IMR-90 (cell line): ENCODE measurements at regions not wholly inside any gene's neighbourhood (a gene's known extent, or its start where the extent isn't known, plus 50 kb on each side); places are given as distances from the start of the nearest gene placed in this dataset.

Source experiments
- ATAC-seq: fragments of 200-7000 bp; cut with Tn5 transposase; 2 replicates; pipeline ENCODE4 v1.9.1; 2020; ENCODE audit warnings: low read depth, mild to moderate bottlenecking, moderate library complexity
- BruUV-seq: library from RNA; stranded (reverse); fragments of 400-500 nt; replicated peaks from 2 replicates; lab custom pipeline; 2021; lab: Mats Ljungman, UMichigan
- CTCF ChIA-PET: fragments of 300-600 bp; formaldehyde crosslinking; extraction: SDS; loops from one replicate; lab custom pipeline; 2021; ENCODE audit warnings: antibody characterized with exemption; lab: Yijun Ruan, JAX
- POLR2A ChIA-PET: fragments of 300-600 bp; sonication (Branson Sonifier 250); formaldehyde crosslinking; loops from one replicate; lab custom pipeline; 2022; ENCODE audit warnings: antibody characterized with exemption; ENCODE audit not compliant: unreplicated experiment; lab: Charles Lee
- DNase-seq: peaks from one replicate; pipeline ENCODE4 v3.0.0; 2013
- H2AFZ ChIP-seq: replicated peaks from 2 replicates; pipeline ENCODE3; 2013; ENCODE audit warnings: low read length, mild to moderate bottlenecking; ENCODE audit not compliant: poor library complexity
- H2AK5ac ChIP-seq: 2 replicates; pipeline ENCODE4 v1.6.1; 2013; ENCODE audit warnings: low read depth, low read length, inconsistent platforms
- H2AK9ac ChIP-seq: replicated peaks from 2 replicates; pipeline ENCODE3; 2013; ENCODE audit warnings: mild to moderate bottlenecking, low read depth, low read length, moderate library complexity; ENCODE audit not compliant: poor library complexity
- H2BK120ac ChIP-seq: 2 replicates; pipeline ENCODE4 v1.6.1; 2013; ENCODE audit warnings: low read depth, low read length, inconsistent platforms
- H2BK15ac ChIP-seq: 3 replicates; pipeline ENCODE4 v1.6.1; 2013; ENCODE audit warnings: low read depth, low read length, inconsistent platforms
- H2BK20ac ChIP-seq: 2 replicates; pipeline ENCODE4 v1.6.1; 2013; ENCODE audit warnings: low read depth, mild to moderate bottlenecking, inconsistent platforms, low read length, moderate library complexity
- H2BK5ac ChIP-seq: 2 replicates; pipeline ENCODE4 v1.6.1; 2013; ENCODE audit warnings: mild to moderate bottlenecking, low read depth, low read length, inconsistent platforms; ENCODE audit not compliant: poor library complexity, severe bottlenecking
- H3K14ac ChIP-seq: replicated peaks from 2 replicates; pipeline ENCODE4 v1.6.1; 2013; ENCODE audit warnings: low read depth, low read length, inconsistent platforms
- H3K18ac ChIP-seq: 2 replicates; pipeline ENCODE4 v1.6.1; 2013; ENCODE audit warnings: low read depth, low read length, control low read depth
- H3K23ac ChIP-seq: 2 replicates; pipeline ENCODE4 v1.6.1; 2013; ENCODE audit warnings: low read depth, low read length, inconsistent platforms
- H3K27ac ChIP-seq: 2 replicates; pipeline ENCODE4 v1.5.1; 2013; ENCODE audit warnings: mild to moderate bottlenecking, control low read depth, low read length; ENCODE audit not compliant: insufficient read depth
- H3K27me3 ChIP-seq: 2 replicates; pipeline ENCODE4 v1.6.1; 2013; ENCODE audit warnings: low read length; ENCODE audit not compliant: control insufficient read depth, insufficient read depth
- H3K36me3 ChIP-seq: 2 replicates; pipeline ENCODE4 v1.6.1; 2013; ENCODE audit warnings: low read length, mixed read lengths; ENCODE audit not compliant: control insufficient read depth, insufficient read depth
- H3K4ac ChIP-seq: 2 replicates; pipeline ENCODE4 v1.6.1; 2013; ENCODE audit warnings: low read depth, low read length, inconsistent platforms
- H3K4me1 ChIP-seq: 2 replicates; pipeline ENCODE4 v1.6.1; 2013; ENCODE audit warnings: low read length, mixed read lengths; ENCODE audit not compliant: control insufficient read depth, insufficient read depth
- H3K4me2 ChIP-seq: 2 replicates; pipeline ENCODE4 v1.6.1; 2013; ENCODE audit warnings: low read depth, mild to moderate bottlenecking, control low read depth, low read length, moderate library complexity
- H3K4me3 ChIP-seq: 2 replicates; pipeline ENCODE4 v1.5.1; 2013; ENCODE audit warnings: low read depth, mild to moderate bottlenecking, control low read depth, low read length, moderate library complexity; ENCODE audit not compliant: insufficient read depth
- H3K56ac ChIP-seq: 2 replicates; pipeline ENCODE4 v1.6.1; 2013; ENCODE audit warnings: low read length, inconsistent platforms; ENCODE audit not compliant: insufficient read depth; ENCODE audit errors: extremely low read depth
- H3K79me1 ChIP-seq, 2 experiments: 2 replicates each; pipeline ENCODE4 v1.6.1; 2013; ENCODE audit warnings: low read length in 2 of 2, inconsistent platforms in 1 of 2, low read depth in 1 of 2
- H3K9ac ChIP-seq: 2 replicates; pipeline ENCODE4 v1.6.1; 2013; ENCODE audit warnings: low read depth, low read length, control low read depth
- H3K9me1 ChIP-seq: 2 replicates; pipeline ENCODE4 v1.6.1; 2013; ENCODE audit warnings: low read length, inconsistent platforms; ENCODE audit not compliant: insufficient read depth
- H3K9me3 ChIP-seq: 2 replicates; pipeline ENCODE4 v1.6.1; 2013; ENCODE audit warnings: low read length; ENCODE audit not compliant: control insufficient read depth, insufficient read depth
- H4K20me1 ChIP-seq: 2 replicates; pipeline ENCODE4 v1.6.1; 2013; ENCODE audit warnings: low read length, inconsistent platforms; ENCODE audit not compliant: insufficient read depth
- H4K5ac ChIP-seq: 2 replicates; pipeline ENCODE4 v1.6.1; 2013; ENCODE audit warnings: mild to moderate bottlenecking, low read depth, low read length, control low read depth
- H4K8ac ChIP-seq, 2 experiments: 2 replicates each; pipeline ENCODE4 v1.6.1; 2013; ENCODE audit warnings: low read depth in 2 of 2, low read length in 2 of 2, control low read depth in 1 of 2, inconsistent platforms in 1 of 2
- H4K91ac ChIP-seq: 2 replicates; pipeline ENCODE4 v1.6.1; 2013; ENCODE audit warnings: low read depth, low read length, inconsistent platforms; ENCODE audit not compliant: insufficient read depth
- CEBPB ChIP-seq: IDR thresholded peaks from 2 replicates; pipeline ENCODE4 v1.6.1; 2012; ENCODE audit warnings: low read depth, low read length, improper control_type of control experiment
- CHD1 ChIP-seq: IDR thresholded peaks from 2 replicates; pipeline ENCODE4 v1.6.1; 2012; ENCODE audit warnings: low read depth, low read length, improper control_type of control experiment
- CTCF ChIP-seq: conservative IDR thresholded peaks from 2 replicates; pipeline ENCODE4 v1.5.1; 2012; ENCODE audit warnings: mild to moderate bottlenecking, low read depth, low read length, improper control_type of control experiment
- ELK1 ChIP-seq: fragments of 150-350 bp; IDR thresholded peaks from 2 replicates; pipeline ENCODE4 v1.6.1; 2016; ENCODE audit warnings: low read depth, mild to moderate bottlenecking, low read length, moderate library complexity, borderline replicate concordance
- FOS ChIP-seq: fragments of 150-350 bp; IDR thresholded peaks from 2 replicates; pipeline ENCODE4 v1.6.1; 2016; ENCODE audit warnings: low read depth, low read length
- MAFK ChIP-seq: IDR thresholded peaks from 2 replicates; pipeline ENCODE4 v1.6.1; 2012; ENCODE audit warnings: low read depth, low read length, improper control_type of control experiment
- MAZ ChIP-seq: IDR thresholded peaks from 2 replicates; pipeline ENCODE4 v1.6.1; 2012; ENCODE audit warnings: low read depth, mild to moderate bottlenecking, low read length, improper control_type of control experiment, moderate library complexity, borderline replicate concordance
- POLR2A ChIP-seq: IDR thresholded peaks from 2 replicates; pipeline ENCODE4 v1.6.1; 2012; ENCODE audit warnings: mild to moderate bottlenecking, low read depth, low read length
- RAD21 ChIP-seq: IDR thresholded peaks from 2 replicates; pipeline ENCODE4 v1.6.1; 2012; ENCODE audit warnings: low read length, improper control_type of control experiment
- RFX5 ChIP-seq: IDR thresholded peaks from 2 replicates; pipeline ENCODE4 v1.8.0; 2012; ENCODE audit warnings: low read depth, mild to moderate bottlenecking, low read length, moderate library complexity
- USF2 ChIP-seq: fragments of 150-350 bp; IDR thresholded peaks from 2 replicates; pipeline ENCODE4 v1.6.1; 2017; ENCODE audit warnings: mild to moderate bottlenecking, antibody characterized with exemption, low read length, low read depth
- WGBS, 2 experiments: methylation state at CpG; one replicate each; pipeline versions ENCODE4 v1.1.5 to v1.1.7; 2013; ENCODE audit warnings: missing lambda C conversion rate in 2 of 2; ENCODE audit not compliant: insufficient read length in 1 of 2; ENCODE audit errors: extremely low coverage in 2 of 2; 5-methylcytosine and 5-hydroxymethylcytosine counted together
- dilution Hi-C: fragments of 300-500 bp; cut with HindIII; formaldehyde crosslinking; loops from one replicate; pipeline ENCODE4 v1.14.3; 2018; ENCODE audit warnings: low sequenced_read_pairs; ENCODE audit not compliant: unreplicated experiment
- in situ Hi-C: fragments of 300-500 bp; cut with MboI; formaldehyde crosslinking; loops from 3 replicates; pipeline ENCODE4 v1.14.3; 2019; ENCODE audit warnings: low sequenced_read_pairs, inconsistent platforms, mixed read lengths
- intact Hi-C: fragments of 100-400 bp; cut with micrococcal nuclease; formaldehyde crosslinking; loops from 2 replicates; pipeline ENCODE4 v1.10.0; 2022

GRCh38 chr12:34249271-34249670 lies 227.0 kb downstream of the ALG10 start:
- intact Hi-C loops (no loop called here), in situ Hi-C loops (no loop called here), dilution Hi-C loops (no loop called here)
- no peak overlapping the region for H3K9ac ChIP-seq
- H4K91ac ChIP-seq, result no peak overlapping the region
- peaks cover 5% of the 10 kb centered on the region for H3K9me3 ChIP-seq
- no TSS peak for BruUV-seq
- no peak overlapping the region for H2BK20ac ChIP-seq
- H2AK5ac ChIP-seq, result no peak overlapping the region
- H2AK9ac ChIP-seq, result no peak overlapping the region
- TF ChIP-seq RAD21, result no peak
- no peak for TF ChIP-seq POLR2A
- TF ChIP-seq MAFK, result no peak
- TF ChIP-seq FOS, result no peak
- no peak for TF ChIP-seq CEBPB
- no peak for TF ChIP-seq USF2
- TF ChIP-seq ELK1, result no peak
- TF ChIP-seq RFX5, result no peak
- no peak for TF ChIP-seq CTCF
- no peak for TF ChIP-seq MAZ
- no peak for TF ChIP-seq CHD1
- H4K5ac ChIP-seq, result no peak overlapping the region
- no peaks in the 10 kb centered on the region for H3K9me1 ChIP-seq
- H3K36me3 ChIP-seq, result no peaks in the 10 kb centered on the region
- no peak for DNase-seq
- H2BK5ac ChIP-seq, result no peak overlapping the region
- no peak overlapping the region for H3K18ac ChIP-seq
- no peak overlapping the region for H2BK120ac ChIP-seq
- no CpG with 5 or more reads among the region's 9 CpGs for WGBS, 2 experiments
- no peaks in the 10 kb centered on the region for H4K20me1 ChIP-seq
- H3K4ac ChIP-seq, result no peak overlapping the region
- no peaks in the 10 kb centered on the region for H3K79me1 ChIP-seq
- no peak overlapping the region for H3K14ac ChIP-seq
- no peak overlapping the region for H3K56ac ChIP-seq
- ChIA-PET CTCF (no interaction called here), POLR2A (no interaction called here)
- H3K4me1 ChIP-seq, result no peaks in the 10 kb centered on the region
- no peak overlapping the region for H2AFZ ChIP-seq
- no peak overlapping the region for H3K4me3 ChIP-seq
- no peak overlapping the region for H3K27ac ChIP-seq
- H3K27me3 ChIP-seq, result no peaks in the 10 kb centered on the region
- H3K4me2 ChIP-seq, result no peak overlapping the region
- no peak overlapping the region for H2BK15ac ChIP-seq
- H3K23ac ChIP-seq, result no peak overlapping the region
- ATAC-seq, result no peak
- H4K8ac ChIP-seq, result no peak overlapping the region
